NCI-H146 (cell line): ENCODE measurements at regions not wholly inside any gene's neighbourhood (a gene's known extent, or its start where the extent isn't known, plus 50 kb on each side); places are given as distances from the start of the nearest gene placed in this dataset.
A peak's percentile ranks its signal among the peaks of the same experiment; 100 is the strongest.

Experiments used
- DNase-seq: peaks from one replicate; lab custom pipeline; 2025; lab: John Stamatoyannopoulos, UW

DNA sequence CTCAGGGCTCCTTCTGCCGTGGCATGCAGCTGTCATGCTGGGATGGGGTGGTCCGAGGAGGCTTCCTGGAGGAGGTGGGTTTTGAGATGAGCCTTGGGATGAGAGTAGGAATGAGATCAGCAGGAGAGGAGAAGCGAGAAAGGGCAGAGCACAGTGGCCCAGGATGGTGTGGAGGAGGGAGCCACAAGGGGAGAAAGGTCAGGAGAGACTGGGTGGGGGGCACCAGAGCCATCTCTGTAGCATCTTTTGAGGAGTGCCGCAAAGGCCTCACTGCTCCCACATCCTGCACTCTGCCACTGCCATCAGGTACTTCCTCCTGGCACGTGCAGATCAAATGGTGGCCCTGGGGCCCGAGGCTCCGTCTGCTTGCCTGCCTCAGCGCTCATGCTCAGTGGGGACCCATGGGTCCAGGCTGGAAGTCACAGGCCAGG, 150.2 kb downstream of the MACROH2A1 start:
- DNase-seq: no peak

- DNase-seq: peak; percentile 64
These were observed 151.9 kb downstream of the MACROH2A1 start for GRCh38 chr5:135246923-135247795.

GRCh38 chr5:135246605-135246922, 152.5 kb downstream of the MACROH2A1 start:
- no peak for DNase-seq

DNA sequence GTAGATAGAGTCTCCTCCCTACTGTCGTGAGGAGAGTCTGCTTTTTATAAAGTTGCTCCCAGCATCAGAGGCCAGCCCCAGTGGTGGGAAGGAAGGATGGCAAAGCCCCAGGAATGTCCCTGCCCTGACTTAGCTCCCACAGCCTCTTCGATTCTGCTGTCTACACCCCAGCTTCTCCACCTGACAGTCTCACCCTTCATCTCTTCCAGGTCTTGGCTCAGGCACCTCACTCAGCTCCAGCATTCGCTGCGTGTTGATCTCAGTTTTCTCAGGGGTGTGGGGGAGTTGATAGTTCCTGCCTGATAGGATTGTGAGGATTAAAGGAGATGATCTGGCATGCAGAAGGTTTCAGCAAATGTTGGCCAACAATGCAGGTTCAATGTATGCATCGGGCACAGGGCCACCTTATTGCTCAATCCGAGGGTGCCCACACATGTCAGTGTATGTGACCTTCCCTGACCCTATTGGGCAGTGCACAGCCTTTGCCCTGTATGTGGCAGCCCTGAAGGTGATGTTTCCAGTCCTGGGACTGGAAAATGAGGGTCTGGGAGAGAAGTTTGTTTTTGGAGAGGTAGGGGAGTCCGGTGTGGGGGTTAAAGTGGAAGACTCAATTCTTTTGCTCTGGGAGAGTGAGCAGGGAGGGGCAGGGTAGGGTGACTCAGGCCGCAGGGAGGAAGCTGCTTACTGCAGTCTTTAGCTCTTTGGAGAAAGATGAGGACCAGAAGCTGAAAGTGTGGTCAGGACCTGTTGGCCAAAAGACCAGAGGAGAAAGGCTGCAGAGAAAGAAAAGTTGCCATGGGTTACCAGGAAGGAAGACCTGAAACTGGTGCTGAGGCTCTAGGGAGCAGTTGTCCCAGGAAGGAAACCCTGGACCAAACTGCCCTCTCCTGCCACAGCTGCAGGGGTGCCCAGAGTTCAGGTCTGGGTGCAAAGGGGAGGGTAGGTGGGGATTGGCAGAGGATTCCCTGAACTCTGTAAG, 153.2 kb downstream of the MACROH2A1 start:
- DNase-seq: no peak

GRCh38 chr5:135244620-135245021, 154.4 kb downstream of the MACROH2A1 start:
- no peak for DNase-seq

DNA sequence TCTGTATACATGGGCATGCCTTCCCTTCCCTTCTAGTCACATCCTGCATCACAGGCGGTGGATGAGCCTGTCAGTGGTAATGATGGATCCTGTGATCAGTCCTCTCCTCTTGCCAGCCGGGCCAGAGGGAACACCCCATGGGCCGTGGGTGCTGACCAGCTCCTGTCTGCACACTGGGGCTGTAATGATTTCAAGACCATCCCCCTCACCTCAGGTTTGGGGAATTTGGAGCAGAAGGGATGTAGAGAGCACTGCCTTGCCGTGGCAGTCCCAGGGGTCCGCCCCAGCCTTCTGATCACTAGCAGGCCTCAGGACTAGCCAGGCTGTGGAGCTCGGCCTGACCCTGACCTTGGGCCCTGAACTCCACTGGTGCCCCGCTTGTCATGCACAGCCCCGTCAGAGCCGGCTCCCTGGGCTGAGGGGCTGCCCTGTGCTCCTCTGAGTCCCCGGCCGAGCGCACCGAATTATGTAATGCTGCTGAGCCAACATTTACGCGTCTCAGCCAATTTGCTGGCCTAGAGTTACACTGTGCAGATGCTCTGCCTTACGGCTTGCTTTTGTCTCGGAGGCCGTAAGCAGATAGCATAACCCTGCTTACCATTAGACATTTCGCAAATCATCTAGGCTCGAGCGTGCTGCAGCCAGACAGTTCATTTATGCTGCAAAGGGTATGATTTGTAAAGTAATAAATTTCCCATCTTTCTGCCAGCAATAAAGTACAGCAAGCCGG, 155.3 kb downstream of the MACROH2A1 start:
- DNase-seq: no peak

DNA sequence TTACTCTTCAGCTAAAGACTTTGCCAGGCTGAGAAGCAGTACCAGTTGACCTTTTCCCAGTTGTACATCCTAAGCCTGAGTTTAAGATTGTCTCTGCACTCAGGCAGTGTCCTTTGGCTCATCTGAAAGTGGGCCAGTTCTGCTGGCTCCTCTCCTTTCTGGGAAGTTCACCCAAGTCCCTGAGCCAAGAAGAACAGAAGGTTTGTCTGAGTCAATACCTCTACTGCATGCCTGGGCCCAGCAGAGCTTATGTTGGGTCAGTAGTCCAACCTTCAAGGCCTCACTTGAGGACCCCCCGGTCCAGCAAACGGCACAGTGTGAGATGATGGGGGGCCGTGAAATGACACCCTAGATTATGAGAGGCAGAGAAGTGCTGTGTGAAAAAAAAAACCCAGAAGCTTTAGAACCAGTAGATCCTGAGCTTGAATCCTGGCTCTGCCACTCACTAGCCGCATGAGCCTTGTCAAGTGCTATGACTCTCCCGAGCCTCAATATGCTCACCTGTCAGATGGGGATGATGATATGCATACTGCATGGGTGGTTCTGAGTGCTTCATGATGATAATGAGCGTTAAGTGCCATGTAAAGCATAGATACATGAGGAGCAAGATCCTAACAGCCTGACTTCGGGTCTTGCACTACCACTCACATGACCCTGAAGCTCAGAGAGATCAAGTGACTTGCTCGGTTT, 156.0 kb downstream of the MACROH2A1 start:
- no peak for DNase-seq

- DNase-seq: no peak
These were observed 156.8 kb downstream of the MACROH2A1 start for GRCh38 chr5:135242021-135242865.

DNA sequence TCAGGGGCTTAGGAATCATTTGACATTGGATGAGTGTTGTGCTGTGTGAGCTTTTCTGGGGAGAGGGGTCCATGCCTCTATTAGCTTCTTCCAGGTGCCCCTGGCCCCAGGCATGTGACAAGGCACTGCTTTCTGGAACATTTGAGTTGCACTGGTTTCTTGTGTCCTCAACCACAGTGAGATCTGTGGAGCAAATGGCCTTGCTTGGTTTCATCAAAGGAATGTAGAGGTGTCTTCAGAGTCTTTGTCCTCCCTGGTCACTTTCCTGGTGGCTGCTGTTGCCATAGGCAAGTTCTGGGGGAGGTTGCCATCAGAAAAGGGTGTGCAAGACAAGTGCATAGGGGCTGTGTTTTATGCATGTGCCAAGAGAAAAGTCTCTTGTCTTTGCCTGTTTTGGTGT, 157.5 kb downstream of the MACROH2A1 start:
- DNase-seq: no peak

DNA sequence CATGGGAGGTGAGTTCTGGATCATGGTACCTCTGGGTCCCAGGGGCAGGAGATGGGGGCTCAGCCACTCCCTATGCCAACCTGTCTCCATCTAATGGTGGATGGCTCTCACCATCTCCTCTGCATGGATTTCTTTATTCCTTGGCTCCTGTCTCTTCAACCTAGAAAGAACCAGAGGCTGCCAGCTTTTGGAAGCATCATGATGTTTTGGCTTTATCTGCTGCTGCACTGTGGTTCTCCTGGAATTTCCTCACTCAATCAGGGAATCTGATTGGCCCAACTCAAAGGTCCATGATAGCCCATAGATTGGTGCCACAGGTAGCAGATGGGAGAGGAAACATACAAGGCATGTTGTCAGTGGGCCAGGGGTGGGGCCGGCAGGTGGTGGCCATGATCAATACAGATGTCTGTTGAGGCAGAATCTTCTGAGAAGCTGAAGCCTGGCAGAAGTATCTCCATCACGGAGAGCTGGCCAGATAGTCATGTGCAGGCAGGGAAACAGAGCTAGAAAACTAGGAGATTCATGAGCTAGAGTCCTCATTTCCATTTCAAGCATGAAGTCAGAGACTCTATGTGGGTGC, 158.2 kb downstream of the MACROH2A1 start:
- DNase-seq: no peak

- no peak for DNase-seq
These were observed 158.8 kb downstream of the MACROH2A1 start for GRCh38 chr5:135240283-135240633.

DNA sequence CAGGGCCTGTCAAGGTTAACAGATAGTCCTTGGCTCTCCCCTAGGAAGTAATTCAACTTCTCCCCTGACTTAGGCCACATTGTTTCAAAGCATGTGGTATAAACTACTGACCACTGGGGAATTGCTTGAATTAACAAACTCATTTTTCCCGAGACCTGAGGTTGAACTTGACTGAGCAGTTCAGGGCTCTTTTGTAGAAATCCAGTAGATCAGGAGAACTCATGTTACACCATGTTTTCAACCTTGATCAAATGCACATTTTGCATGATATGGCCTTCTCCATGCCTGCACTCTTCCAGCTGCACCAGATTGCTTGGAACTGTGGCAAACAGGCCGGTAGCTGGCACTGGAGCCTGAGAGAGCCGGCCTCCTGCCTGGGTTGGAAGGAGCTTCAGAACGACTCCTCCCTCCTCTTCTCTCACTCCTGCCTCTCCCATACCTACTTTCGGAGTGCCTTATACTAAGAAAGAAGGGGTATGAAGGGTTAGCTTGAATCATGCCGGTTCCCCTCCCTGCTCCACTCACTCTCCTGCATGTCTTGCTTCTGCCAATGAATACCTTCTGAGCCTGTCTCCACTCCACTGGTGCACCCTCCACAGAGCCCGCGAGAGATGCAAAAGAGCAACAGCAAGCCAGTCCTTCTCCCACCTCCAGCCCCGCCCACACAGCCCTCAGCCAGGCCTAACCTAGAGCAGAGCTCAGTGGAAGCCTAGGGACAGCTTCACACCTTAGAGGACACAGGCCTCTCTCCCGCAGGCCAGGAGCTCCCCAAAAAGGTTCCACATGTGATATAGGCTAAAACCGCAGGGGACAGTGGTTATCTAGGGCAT, 159.4 kb downstream of the MACROH2A1 start:
- no peak for DNase-seq

GRCh38 chr5:135238622-135239452, 160.2 kb downstream of the MACROH2A1 start:
- no peak for DNase-seq

DNA sequence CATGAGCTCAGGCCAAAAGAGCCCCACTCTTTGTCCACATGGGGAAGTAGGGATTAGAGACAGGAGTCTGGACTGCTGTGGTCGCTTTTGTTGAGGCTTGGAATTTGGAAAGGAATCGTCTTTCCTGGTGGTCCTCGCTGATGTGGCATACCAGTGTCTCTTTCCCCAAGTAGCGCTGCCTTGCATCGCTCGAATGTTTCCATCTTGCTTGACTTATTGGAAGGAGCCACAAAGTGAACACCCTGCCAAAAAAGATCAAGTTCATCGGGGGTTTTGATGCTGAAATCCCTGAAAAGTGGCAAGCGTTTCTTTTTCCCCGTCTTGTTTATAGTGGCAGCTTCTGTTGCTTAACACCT, 161.3 kb downstream of the MACROH2A1 start:
- DNase-seq: no peak

- DNase-seq: no peak
These were observed 161.9 kb downstream of the MACROH2A1 start for GRCh38 chr5:135236908-135237747.

DNA sequence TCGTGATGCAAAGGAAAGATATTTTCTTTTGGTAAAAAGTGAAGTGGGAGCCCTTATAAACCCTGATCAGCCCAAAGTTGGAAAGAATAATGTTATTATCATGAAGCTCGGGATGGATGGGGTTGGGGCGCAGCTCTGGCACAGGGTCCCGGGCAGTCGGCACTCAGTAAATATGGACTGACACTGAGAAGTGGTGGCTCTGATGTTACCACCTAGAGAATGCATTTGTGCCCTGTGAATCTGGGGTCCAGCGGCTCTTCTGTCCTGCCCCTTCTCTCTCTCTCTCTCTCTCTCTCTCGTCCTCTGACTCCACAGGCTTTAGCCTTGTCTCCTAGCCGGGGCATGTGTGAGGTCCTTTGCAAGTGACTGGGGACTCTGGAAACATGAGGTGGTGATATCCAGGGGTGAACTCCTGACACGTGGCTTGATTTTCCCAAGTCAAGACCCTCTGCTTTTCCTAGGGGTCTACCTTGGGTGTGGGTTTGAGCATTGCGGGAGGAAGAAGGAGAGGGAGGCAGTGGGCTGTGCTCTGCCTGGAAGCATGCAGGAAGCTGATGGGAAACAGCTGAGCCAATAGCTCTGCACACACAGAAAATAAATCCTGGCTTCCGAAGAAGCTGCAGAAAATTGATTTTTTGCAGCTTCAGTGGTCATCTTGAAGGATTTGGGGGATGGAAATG, 162.7 kb downstream of the MACROH2A1 start:
- no peak for DNase-seq

DNA sequence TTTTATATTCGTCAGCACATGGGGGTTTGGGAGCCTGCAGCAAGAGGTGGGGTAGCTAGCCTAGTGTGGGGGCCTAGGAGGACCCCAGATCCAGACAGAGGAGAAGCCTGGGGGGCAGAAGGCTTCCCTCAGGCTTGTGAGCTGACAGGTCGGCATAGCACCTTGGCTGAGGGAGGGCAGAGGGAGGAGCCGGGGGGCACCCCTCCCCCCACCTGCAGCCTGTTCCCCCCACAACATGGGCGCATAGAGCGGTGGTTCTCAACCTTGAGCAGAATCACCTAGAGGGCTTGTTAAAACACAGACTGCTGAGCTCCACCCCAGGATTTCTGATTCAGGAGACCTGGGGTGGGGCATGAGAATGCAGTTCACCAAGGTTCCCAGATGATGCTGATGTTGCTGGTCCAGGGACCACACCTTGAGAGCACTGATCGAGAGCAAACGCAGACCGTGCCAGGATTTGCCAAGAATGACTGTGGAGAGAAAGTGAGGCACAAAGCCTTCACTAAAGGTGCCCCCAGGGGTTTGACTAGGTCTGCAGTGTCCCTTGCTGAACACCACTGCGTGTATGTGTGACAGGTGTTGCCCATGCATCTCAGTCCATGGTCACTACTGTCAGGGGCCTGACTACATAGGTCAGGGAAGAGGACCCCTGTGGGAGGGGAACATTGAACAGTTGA, 163.3 kb downstream of the MACROH2A1 start:
- DNase-seq: no peak
